Rectal smooth muscle tissue (tissue), 1 donor: ENCODE measurements at regions not wholly inside any gene's neighbourhood (a gene's known extent, or its start where the extent isn't known, plus 50 kb on each side); places are given as distances from the start of the nearest gene placed in this dataset.
"Not testable (repeated sequence)": the region's sequence is repeated elsewhere in the genome, so short reads cannot be mapped to it uniquely, and the experiment has no call there.

Experiments used
- H3K27ac ChIP-seq: one replicate; pipeline ENCODE4 v1.7.0; 2013; ENCODE audit warnings: low read depth, low read length, inconsistent platforms
- H3K27me3 ChIP-seq: one replicate; pipeline ENCODE4 v1.7.0; 2013; ENCODE audit warnings: low read length; ENCODE audit not compliant: control insufficient read depth, insufficient read depth
- H3K36me3 ChIP-seq: one replicate; pipeline ENCODE4 v1.7.0; 2013; ENCODE audit warnings: low read length; ENCODE audit not compliant: control insufficient read depth, insufficient read depth
- H3K4me1 ChIP-seq: one replicate; pipeline ENCODE4 v1.7.0; 2013; ENCODE audit warnings: low read length; ENCODE audit not compliant: control insufficient read depth, insufficient read depth
- H3K4me3 ChIP-seq: one replicate; pipeline ENCODE4 v1.7.0; 2013; ENCODE audit warnings: low read length
- H3K9ac ChIP-seq: one replicate; pipeline ENCODE4 v1.7.0; 2013; ENCODE audit warnings: low read length

GRCh38 chr9:62843706-62844290, 1654.0 kb downstream of the SPATA31A7 start:
- not testable (repeated sequence) for H3K27ac ChIP-seq, H3K4me1 ChIP-seq, H3K4me3 ChIP-seq, H3K27me3 ChIP-seq, H3K9ac ChIP-seq, H3K36me3 ChIP-seq

- H3K4me3 ChIP-seq, H3K27me3 ChIP-seq, H3K36me3 ChIP-seq, H3K27ac ChIP-seq, H3K4me1 ChIP-seq, H3K9ac ChIP-seq: not testable (repeated sequence)
These were observed 1654.9 kb downstream of the SPATA31A7 start for GRCh38 chr9:62844681-62845185.

DNA sequence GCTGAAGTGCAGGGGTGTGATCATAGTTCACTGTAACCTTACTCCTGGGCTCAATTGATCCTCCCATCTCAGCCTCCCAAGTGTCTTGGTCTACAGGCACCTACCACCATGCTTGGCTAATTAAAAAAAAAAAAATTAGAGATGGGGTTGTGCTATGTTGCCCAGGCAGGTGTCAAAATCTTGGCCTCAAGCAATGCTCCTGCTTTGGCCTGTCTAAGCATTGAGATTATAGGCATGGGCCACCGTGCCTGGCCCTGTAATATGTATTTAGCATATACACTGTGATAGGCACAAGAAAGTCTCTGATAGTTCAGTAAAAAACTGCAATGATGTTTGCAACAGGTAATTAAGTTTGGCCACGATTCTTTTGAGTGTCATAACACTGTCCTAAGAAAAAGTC, 1658.4 kb downstream of the SPATA31A7 start:
- not testable (repeated sequence) for H3K36me3 ChIP-seq, H3K4me1 ChIP-seq, H3K9ac ChIP-seq, H3K27me3 ChIP-seq, H3K4me3 ChIP-seq, H3K27ac ChIP-seq

DNA sequence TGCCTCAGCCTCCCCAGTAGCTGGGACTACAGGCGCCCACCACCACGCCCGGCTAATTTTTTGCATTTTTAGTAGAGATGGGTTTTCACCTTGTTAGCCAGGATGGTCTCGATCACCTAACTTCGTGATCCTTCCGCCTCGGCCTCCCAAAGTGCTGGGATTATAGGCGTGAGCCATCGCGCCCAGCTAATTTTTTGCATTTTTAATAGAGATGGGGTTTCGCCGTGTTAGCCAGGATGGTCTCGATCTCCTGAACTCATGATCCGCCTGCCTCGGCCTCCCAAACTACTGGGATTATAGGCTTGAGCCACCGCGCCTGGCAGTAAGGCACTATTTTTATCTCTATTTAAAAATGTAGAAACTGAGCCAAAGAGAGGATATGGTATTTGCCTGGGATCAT, 1660.2 kb downstream of the SPATA31A7 start:
- H3K9ac ChIP-seq, H3K27ac ChIP-seq, H3K27me3 ChIP-seq, H3K4me3 ChIP-seq, H3K36me3 ChIP-seq, H3K4me1 ChIP-seq: not testable (repeated sequence)

- H3K9ac ChIP-seq, H3K36me3 ChIP-seq, H3K4me3 ChIP-seq, H3K4me1 ChIP-seq, H3K27ac ChIP-seq, H3K27me3 ChIP-seq: not testable (repeated sequence)
These were observed 1667.4 kb downstream of the SPATA31A7 start for GRCh38 chr9:62857280-62857679.

GRCh38 chr9:62858240-62858639, 1668.4 kb downstream of the SPATA31A7 start:
- H3K4me1 ChIP-seq, H3K27ac ChIP-seq, H3K9ac ChIP-seq, H3K27me3 ChIP-seq, H3K36me3 ChIP-seq, H3K4me3 ChIP-seq: not testable (repeated sequence)

GRCh38 chr9:62860939-62861860, 1671.4 kb downstream of the SPATA31A7 start:
- H3K36me3 ChIP-seq, H3K27ac ChIP-seq, H3K27me3 ChIP-seq, H3K4me3 ChIP-seq, H3K4me1 ChIP-seq, H3K9ac ChIP-seq: not testable (repeated sequence)

DNA sequence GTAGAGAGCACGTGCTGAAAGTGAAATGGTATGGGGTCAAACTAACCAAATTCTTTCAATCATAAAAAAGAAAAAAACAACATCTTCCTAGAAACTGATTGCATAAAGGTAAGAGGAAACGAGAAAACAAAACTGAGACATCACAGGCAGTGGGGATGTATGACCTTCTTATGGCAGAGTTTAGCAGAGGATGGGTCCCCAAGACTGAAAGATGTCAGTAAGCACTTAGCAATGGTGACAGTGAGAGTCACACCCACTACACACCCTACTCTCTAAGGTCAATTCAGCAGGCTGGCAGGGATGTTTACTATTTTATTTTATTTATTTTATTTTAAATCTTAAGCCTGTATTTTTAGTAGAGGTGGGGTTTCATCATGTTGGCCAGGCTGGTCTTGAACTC, 1672.3 kb downstream of the SPATA31A7 start:
- H3K36me3 ChIP-seq, H3K4me3 ChIP-seq, H3K27me3 ChIP-seq, H3K27ac ChIP-seq, H3K4me1 ChIP-seq, H3K9ac ChIP-seq: not testable (repeated sequence)

- not testable (repeated sequence) for H3K36me3 ChIP-seq, H3K4me1 ChIP-seq, H3K9ac ChIP-seq, H3K27ac ChIP-seq, H3K4me3 ChIP-seq, H3K27me3 ChIP-seq
These were observed 1673.5 kb downstream of the SPATA31A7 start for GRCh38 chr9:62863319-62863718.

DNA sequence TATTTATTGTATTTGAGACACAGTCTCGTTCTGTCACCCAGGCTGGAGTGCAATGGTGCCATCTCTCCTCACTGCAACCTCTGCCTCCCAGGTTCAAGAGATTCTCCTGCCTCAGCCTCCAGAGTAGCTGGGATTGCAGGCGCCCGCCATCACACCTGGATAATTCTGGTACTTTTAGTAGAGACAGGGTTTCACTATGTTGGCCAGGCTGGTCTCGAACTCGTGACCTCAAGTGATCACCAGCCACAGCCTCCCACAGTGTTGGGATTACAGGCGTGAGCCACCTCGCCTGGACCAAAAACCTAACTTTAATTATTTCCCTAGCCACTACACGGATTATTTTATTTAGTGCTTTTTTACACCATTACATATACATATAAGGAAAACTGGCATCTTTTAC, 1674.0 kb downstream of the SPATA31A7 start:
- H3K9ac ChIP-seq, H3K4me1 ChIP-seq, H3K27me3 ChIP-seq, H3K4me3 ChIP-seq, H3K36me3 ChIP-seq, H3K27ac ChIP-seq: not testable (repeated sequence)

DNA sequence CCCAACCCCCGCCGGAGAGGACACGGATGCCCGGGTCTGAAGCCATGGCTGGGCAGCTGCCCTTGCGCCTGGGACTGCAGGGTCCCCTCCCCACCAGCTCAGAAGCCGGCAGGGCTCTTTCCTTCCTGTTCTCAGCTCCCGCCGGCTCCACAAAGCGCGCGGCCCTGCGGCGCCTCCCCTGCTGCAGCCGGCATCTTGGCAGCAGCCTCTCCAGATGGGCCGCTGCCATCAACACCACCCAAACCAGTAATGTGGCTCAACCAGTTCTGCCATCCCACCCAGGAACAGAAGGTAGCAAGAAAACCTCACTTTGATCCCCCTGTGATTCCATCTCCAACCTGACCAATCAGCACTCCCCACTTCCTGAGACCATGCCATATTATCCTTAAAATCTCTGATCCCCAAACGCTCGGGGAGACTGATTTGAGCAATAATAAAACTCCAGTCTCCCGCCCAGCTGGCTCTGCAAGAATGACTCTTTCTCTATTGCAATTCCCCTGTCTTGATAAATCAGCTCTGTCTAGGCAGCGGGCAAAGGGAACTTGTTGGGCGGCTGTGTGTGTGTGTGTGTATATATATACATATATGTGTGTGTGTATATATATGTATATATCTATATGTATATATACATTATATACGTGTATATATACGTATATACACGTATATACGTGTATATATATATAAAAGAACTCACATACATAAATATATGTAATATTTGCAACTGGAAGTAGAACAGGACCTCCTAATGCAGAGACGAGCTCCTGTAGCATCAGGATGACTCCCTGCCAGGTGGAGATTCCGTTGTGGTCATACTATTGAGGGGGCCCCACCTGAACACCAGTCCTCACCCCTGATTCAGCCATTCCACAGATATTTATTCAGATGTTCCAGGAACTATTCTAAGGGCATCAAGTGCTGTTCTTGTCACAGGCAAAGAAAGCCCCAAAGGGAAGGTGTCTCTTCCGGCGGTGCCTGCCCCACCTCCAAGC, 1674.9 kb downstream of the SPATA31A7 start:
- peak overlapping the region; percentile 45 for H3K4me3 ChIP-seq
- not testable (repeated sequence) for H3K4me1 ChIP-seq, H3K9ac ChIP-seq, H3K27ac ChIP-seq, H3K36me3 ChIP-seq, H3K27me3 ChIP-seq

GRCh38 chr9:62869061-62869460, 1679.2 kb downstream of the SPATA31A7 start:
- H3K27me3 ChIP-seq, H3K4me3 ChIP-seq, H3K4me1 ChIP-seq, H3K27ac ChIP-seq, H3K9ac ChIP-seq, H3K36me3 ChIP-seq: not testable (repeated sequence)
